ENCODE measurements at regions not wholly inside any gene's neighbourhood (a gene's known extent, or its start where the extent isn't known, plus 50 kb on each side); places are given as distances from the start of the nearest gene placed in this dataset.

DNA sequence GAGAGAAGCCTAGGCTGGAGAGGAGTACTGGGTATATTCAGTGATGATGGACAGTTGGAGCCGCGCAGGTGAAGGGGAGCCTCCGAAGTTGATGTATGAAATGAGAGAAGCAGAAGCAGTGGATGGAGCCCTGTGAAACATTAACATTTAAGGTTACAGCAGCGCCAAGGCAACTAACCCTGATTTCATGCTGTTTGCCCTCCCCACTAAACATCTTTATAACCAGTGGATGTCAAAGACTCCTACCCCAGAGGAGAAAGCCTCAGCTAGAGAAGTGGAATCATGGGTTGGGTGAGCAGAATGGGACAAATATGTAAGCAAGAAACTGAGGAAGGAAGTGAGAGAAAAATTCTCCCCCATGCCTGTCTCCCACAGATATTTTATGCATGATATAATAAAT lies 92.0 kb upstream of the NMNAT3 start:
- TF ChIP-seq, protein P1, sequence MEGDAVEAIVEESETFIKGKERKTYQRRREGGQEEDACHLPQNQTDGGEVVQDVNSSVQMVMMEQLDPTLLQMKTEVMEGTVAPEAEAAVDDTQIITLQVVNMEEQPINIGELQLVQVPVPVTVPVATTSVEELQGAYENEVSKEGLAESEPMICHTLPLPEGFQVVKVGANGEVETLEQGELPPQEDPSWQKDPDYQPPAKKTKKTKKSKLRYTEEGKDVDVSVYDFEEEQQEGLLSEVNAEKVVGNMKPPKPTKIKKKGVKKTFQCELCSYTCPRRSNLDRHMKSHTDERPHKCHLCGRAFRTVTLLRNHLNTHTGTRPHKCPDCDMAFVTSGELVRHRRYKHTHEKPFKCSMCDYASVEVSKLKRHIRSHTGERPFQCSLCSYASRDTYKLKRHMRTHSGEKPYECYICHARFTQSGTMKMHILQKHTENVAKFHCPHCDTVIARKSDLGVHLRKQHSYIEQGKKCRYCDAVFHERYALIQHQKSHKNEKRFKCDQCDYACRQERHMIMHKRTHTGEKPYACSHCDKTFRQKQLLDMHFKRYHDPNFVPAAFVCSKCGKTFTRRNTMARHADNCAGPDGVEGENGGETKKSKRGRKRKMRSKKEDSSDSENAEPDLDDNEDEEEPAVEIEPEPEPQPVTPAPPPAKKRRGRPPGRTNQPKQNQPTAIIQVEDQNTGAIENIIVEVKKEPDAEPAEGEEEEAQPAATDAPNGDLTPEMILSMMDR (IDR thresholded peaks at IDR 0.05) = no peak
- no peak for TF ChIP-seq POLR2A (IDR thresholded peaks at IDR 0.05)
- Histone ChIP-seq H3K27me3 (no peaks in the 10 kb centered on the region), H3K9me3 (no peaks in the 10 kb centered on the region), H3K4me1 (no peaks in the 10 kb centered on the region), H3K4me3 (no peak overlapping the region), H3K36me3 (no peaks in the 10 kb centered on the region), H3K27ac (no peak overlapping the region)
- no peak for DNase-seq
- intact Hi-C loops (cut with DNase I) = no loop called here
- WGBS (ENCODE audit: insufficient coverage, low coverage, low lambda C conversion rate, missing lambda C conversion rate) = 62% methylated on average over 4 of the region's 4 CpGs
- ATAC-seq = no peak

- intact Hi-C loops (cut with DNase I) = no loop called here
- DNase-seq (no peak), ATAC-seq (no peak)
- H3K27me3 ChIP-seq = no peaks in the 10 kb centered on the region
- no peak for TF ChIP-seq POLR2A (IDR thresholded peaks at IDR 0.05)
- TF ChIP-seq, protein P1 (IDR thresholded peaks at IDR 0.05) = no peak
- no peaks in the 10 kb centered on the region for H3K9me3 ChIP-seq
- peaks cover 0 to 3% (median 0%) of the 10 kb centered on the region in 4 donors for H3K4me1 ChIP-seq
- no peak overlapping the region for H3K27ac ChIP-seq
- WGBS (ENCODE audit: insufficient coverage, low coverage, low lambda C conversion rate, missing lambda C conversion rate) = 65% methylated on average over 3 of the region's 3 CpGs
- no peaks in the 10 kb centered on the region for H3K36me3 ChIP-seq
- H3K4me3 ChIP-seq = no peak overlapping the region
Observed at GRCh38 chr3:139764936-139765335, 87.2 kb upstream of the NMNAT3 start.

DNA sequence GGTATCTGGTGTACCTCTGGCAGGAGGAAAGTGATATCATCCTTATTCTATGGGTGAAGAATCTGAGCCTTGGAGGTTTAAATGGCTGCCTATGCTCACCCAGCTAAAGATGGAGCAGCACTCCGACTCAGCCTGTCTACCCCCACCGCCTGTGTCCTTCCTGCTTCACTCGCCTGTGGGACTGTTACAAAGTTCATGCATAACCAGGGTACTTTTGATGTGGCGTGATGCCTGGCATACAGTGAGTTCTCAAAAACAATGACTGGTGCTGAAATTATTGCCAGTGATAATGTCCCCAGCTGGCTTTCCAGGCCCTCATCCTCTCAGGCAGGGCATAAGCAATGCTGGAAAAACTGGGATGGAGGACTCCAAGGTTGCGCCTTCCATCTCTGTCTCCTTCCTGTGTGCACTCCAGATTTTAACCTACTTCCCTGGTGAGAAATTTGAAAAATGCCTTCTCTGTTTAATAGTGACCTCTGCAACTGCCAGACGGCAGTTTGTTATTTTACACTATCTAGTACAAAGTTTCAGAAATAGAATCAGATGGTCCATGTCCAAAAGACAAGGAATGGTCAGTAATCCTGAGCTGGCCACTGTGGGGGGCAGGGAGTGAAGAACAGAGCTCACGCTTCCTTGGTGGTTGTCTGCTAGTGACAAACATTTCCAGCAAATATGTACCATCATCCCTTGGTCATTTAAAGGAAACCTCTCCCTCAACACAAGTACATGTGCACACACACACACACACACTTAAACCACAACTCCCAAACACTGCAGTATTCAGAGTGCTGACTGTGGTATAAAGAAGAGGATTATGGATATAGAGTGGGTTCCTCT lies 86.5 kb upstream of the NMNAT3 start:
- H3K9me3 ChIP-seq = no peaks in the 10 kb centered on the region
- no peak for ATAC-seq
- no peak for DNase-seq
- H3K36me3 ChIP-seq = no peaks in the 10 kb centered on the region
- no peaks in the 10 kb centered on the region for H3K27me3 ChIP-seq
- 49% methylated on average over 6 of the region's 7 CpGs for WGBS (ENCODE audit: insufficient coverage, low coverage, low lambda C conversion rate, missing lambda C conversion rate)
- no peak overlapping the region for H3K4me3 ChIP-seq
- no peak overlapping the region for H3K27ac ChIP-seq
- peaks cover 0 to 7% (median under 1%) of the 10 kb centered on the region in 4 donors for H3K4me1 ChIP-seq
- TF ChIP-seq, protein P1 (IDR thresholded peaks at IDR 0.05) = no peak
- no peak for TF ChIP-seq POLR2A (IDR thresholded peaks at IDR 0.05)
- intact Hi-C loops (cut with DNase I) = no loop called here

DNA sequence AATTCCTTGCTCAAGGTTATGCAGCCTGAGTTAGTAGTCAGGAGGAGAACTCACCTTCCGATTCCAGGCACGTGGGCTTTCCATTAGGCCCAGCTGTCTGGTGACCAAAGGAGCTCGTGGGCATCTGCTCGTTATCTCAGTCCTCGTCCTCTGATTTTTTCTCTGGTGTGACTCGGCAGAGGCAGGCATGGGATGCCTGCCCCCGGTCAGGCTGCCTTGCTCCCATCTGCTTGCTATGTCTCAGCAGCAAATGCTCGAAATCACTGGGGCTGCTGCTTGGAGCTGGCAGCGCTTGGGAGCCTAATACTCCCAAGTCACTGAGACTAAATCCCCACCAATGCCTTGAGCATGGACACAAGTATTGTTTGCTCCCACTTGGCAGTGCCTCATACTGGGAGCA lies 84.5 kb upstream of the NMNAT3 start:
- TF ChIP-seq, protein P1 (IDR thresholded peaks at IDR 0.05) = no peak
- TF ChIP-seq POLR2A (IDR thresholded peaks at IDR 0.05) = no peak
- ATAC-seq (no peak), DNase-seq (no peak)
- Histone ChIP-seq H3K4me1 (peaks cover 0 to 11% (median 5%) of the 10 kb centered on the region in 4 donors), H3K4me3 (no peak overlapping the region), H3K27ac (no peak overlapping the region), H3K9me3 (no peaks in the 10 kb centered on the region), H3K27me3 (no peaks in the 10 kb centered on the region), H3K36me3 (no peaks in the 10 kb centered on the region)
- 83% methylated on average over 4 of the region's 9 CpGs for WGBS (ENCODE audit: insufficient coverage, low coverage, low lambda C conversion rate, missing lambda C conversion rate)
- intact Hi-C loops (cut with DNase I) = no loop called here
